OCI-LY1 (cell line): ENCODE measurements at regions not wholly inside any gene's neighbourhood (a gene's known extent, or its start where the extent isn't known, plus 50 kb on each side); places are given as distances from the start of the nearest gene placed in this dataset.

Experiments
- H2AFZ ChIP-seq: fragments of 200-600 bp; sonication (generic), shearing (Covaris generic); 2 replicates; pipeline ENCODE4 v1.6.0; 2014; ENCODE audit warnings: antibody characterized with exemption, mild to moderate bottlenecking, low read length
- H3F3A ChIP-seq: fragments of 200-600 bp; sonication (generic), shearing (Covaris generic); 2 replicates; pipeline ENCODE4 v1.6.0; 2014; ENCODE audit warnings: mild to moderate bottlenecking, antibody characterized with exemption, low read length, moderate library complexity; ENCODE audit not compliant: insufficient read depth
- H3K27ac ChIP-seq: fragments of 200-600 bp; sonication (generic); 2 replicates; pipeline ENCODE4 v1.5.1; 2014; ENCODE audit warnings: low read length, mixed run types, mild to moderate bottlenecking, low read depth; ENCODE audit not compliant: poor library complexity, severe bottlenecking
- H3K27me3 ChIP-seq: fragments of 200-600 bp; sonication (generic); 2 replicates; pipeline ENCODE4 v1.6.0; 2014; ENCODE audit warnings: antibody characterized with exemption, mild to moderate bottlenecking, low read length, moderate library complexity; ENCODE audit not compliant: insufficient read depth
- H3K36me3 ChIP-seq: fragments of 200-600 bp; sonication (generic); 2 replicates; pipeline ENCODE4 v1.6.1; 2014; ENCODE audit warnings: mild to moderate bottlenecking, antibody characterized with exemption, low read length, moderate library complexity, mixed read lengths; ENCODE audit not compliant: insufficient read depth
- H3K4me1 ChIP-seq: fragments of 200-600 bp; sonication (generic); 2 replicates; pipeline ENCODE4 v1.5.1; 2014; ENCODE audit warnings: mild to moderate bottlenecking, low read length, moderate library complexity; ENCODE audit not compliant: insufficient read depth, severe bottlenecking
- H3K4me2 ChIP-seq: fragments of 200-600 bp; sonication (generic), shearing (Covaris generic); 2 replicates; pipeline ENCODE4 v1.6.1; 2014; ENCODE audit warnings: low read length
- H3K4me3 ChIP-seq: fragments of 200-600 bp; sonication (generic); 2 replicates; pipeline ENCODE4 v1.5.1; 2014; ENCODE audit warnings: low read length, low read depth, mild to moderate bottlenecking, mixed read lengths; ENCODE audit not compliant: poor library complexity, severe bottlenecking
- H3K79me2 ChIP-seq: fragments of 200-600 bp; shearing (Covaris generic); 2 replicates; pipeline ENCODE4 v1.6.1; 2016; ENCODE audit warnings: mixed run types, low read length, mixed read lengths; ENCODE audit not compliant: insufficient read depth
- H3K9ac ChIP-seq: fragments of 200-600 bp; sonication (generic), shearing (Covaris generic); 2 replicates; pipeline ENCODE4 v1.6.1; 2014; ENCODE audit warnings: mild to moderate bottlenecking, low read length, mixed read lengths
- H3K9me2 ChIP-seq: fragments of 200-600 bp; sonication (generic), shearing (Covaris generic); 2 replicates; pipeline ENCODE4 v1.6.1; 2014; ENCODE audit warnings: low read depth, mild to moderate bottlenecking, low read length, mixed read lengths
- H3K9me3 ChIP-seq: fragments of 200-600 bp; shearing (Covaris generic); 2 replicates; pipeline ENCODE4 v1.6.1; 2014; ENCODE audit warnings: low read length, mixed read lengths
- H4K20me1 ChIP-seq: fragments of 200-600 bp; sonication (generic), shearing (Covaris generic); 2 replicates; pipeline ENCODE4 v1.6.0; 2016; ENCODE audit warnings: mild to moderate bottlenecking, low read length; ENCODE audit not compliant: insufficient read depth
- CTCF ChIP-seq: fragments of 200-600 bp; sonication (generic), shearing (Covaris generic); IDR thresholded peaks from 2 replicates; pipeline ENCODE4 v1.5.1; 2017; ENCODE audit warnings: mild to moderate bottlenecking, antibody characterized with exemption, low read length, moderate library complexity, mixed read lengths
- EZH2 ChIP-seq: fragments of 200-600 bp; sonication (generic), shearing (Covaris generic); IDR thresholded peaks from 2 replicates; pipeline ENCODE4 v1.8.0; 2017; ENCODE audit warnings: borderline replicate concordance, mixed run types, mild to moderate bottlenecking, antibody characterized with exemption, low read length, moderate library complexity, mixed read lengths

- Histone ChIP-seq H3K4me1 (no peaks in the 10 kb centered on the region), H3K9ac (no peak overlapping the region), H3K27me3 (no peaks in the 10 kb centered on the region), H3K4me3 (no peak overlapping the region), H3K9me3 (no peaks in the 10 kb centered on the region), H3K36me3 (no peaks in the 10 kb centered on the region), H4K20me1 (no peaks in the 10 kb centered on the region), H3K79me2 (no peaks in the 10 kb centered on the region), H3F3A (no peaks in the 10 kb centered on the region), H2AFZ (no peak overlapping the region), H3K27ac (no peak overlapping the region), H3K4me2 (no peak overlapping the region), H3K9me2 (no peaks in the 10 kb centered on the region)
- no peak for TF ChIP-seq EZH2
- TF ChIP-seq CTCF, result no peak
Observed at GRCh38 chr6:168782187-168782751, 341.3 kb downstream of the SMOC2 start.

GRCh38 chr6:168778201-168778600 is 337.2 kb downstream of the SMOC2 start:
- Histone ChIP-seq H3K9me2 (no peaks in the 10 kb centered on the region), H3K4me2 (no peak overlapping the region), H3K27ac (no peak overlapping the region), H2AFZ (no peak overlapping the region), H3K4me1 (no peaks in the 10 kb centered on the region), H3K9me3 (no peaks in the 10 kb centered on the region), H3K4me3 (no peak overlapping the region), H3K36me3 (no peaks in the 10 kb centered on the region), H3K27me3 (no peaks in the 10 kb centered on the region), H3F3A (no peaks in the 10 kb centered on the region), H3K79me2 (no peaks in the 10 kb centered on the region), H3K9ac (no peak overlapping the region), H4K20me1 (no peaks in the 10 kb centered on the region)
- TF ChIP-seq CTCF (no peak), EZH2 (no peak)

GRCh38 chr6:168774381-168774780 is 333.4 kb downstream of the SMOC2 start:
- H3K27ac ChIP-seq, result no peak overlapping the region
- TF ChIP-seq CTCF (no peak), EZH2 (no peak)
- H3K9me3 ChIP-seq, result no peaks in the 10 kb centered on the region
- H3K4me1 ChIP-seq, result no peaks in the 10 kb centered on the region
- no peaks in the 10 kb centered on the region for H4K20me1 ChIP-seq
- H3F3A ChIP-seq, result no peaks in the 10 kb centered on the region
- no peak overlapping the region for H3K4me2 ChIP-seq
- H3K27me3 ChIP-seq, result no peaks in the 10 kb centered on the region
- H2AFZ ChIP-seq, result no peak overlapping the region
- no peaks in the 10 kb centered on the region for H3K9me2 ChIP-seq
- no peaks in the 10 kb centered on the region for H3K79me2 ChIP-seq
- no peak overlapping the region for H3K4me3 ChIP-seq
- no peaks in the 10 kb centered on the region for H3K36me3 ChIP-seq
- no peak overlapping the region for H3K9ac ChIP-seq
